Activated CD4-positive, alpha-beta T cell treated with anti-CD3 and anti-CD28 coated beads, Interleukin-2, amount 50 U/mL, for 24 hours (primary cell): ENCODE measurements at regions not wholly inside any gene's neighbourhood (a gene's known extent, or its start where the extent isn't known, plus 50 kb on each side); places are given as distances from the start of the nearest gene placed in this dataset.

ENCODE experiments used
- DNase-seq, 2 donors: peaks; one replicate each; pipeline ENCODE4 v3.0.0-alpha.2; 2020; ENCODE audit warnings: low read depth in 1 of 2, low spot score in 1 of 2

DNA sequence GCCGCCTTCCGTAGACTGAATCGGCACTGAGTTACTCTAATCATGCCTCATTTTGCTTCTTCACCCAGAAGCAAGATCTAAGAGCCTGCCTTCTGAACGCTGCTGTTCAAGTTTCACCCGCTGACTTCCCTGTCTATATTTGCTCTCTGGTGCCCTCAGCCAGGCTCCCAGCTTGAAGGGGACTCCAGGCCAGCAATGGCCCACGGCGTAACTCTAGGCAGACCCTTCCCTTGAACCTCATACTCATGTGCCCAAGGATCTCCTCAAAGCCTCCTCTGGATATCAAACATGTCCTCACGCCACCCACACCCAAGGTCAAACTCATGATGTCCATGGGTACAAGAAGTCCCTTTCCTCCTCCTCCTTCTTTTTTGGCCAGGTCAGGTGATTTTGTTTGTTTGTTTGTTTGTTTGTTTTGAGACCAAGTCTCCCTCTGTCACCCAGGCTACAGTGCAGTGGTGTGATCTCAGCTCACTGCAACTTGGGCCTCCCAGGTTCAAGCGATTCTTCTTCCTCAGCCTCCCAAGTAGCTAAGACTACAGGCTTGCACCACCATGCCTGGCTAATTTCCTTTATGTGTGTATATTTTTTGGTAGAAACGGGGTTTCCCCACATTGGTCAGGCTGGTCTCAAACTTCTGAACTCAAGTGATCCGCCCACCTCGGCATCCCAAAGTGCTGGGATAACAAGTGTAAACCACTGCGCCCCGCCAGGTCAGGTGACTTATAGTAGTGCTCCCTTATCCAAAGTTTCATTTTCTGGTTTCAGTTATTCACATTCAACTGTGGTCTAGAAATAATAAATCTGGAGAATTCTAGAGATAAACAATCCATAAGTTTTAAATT lies 239.0 kb downstream of the SYK start:
- DNase-seq: no peak

DNA sequence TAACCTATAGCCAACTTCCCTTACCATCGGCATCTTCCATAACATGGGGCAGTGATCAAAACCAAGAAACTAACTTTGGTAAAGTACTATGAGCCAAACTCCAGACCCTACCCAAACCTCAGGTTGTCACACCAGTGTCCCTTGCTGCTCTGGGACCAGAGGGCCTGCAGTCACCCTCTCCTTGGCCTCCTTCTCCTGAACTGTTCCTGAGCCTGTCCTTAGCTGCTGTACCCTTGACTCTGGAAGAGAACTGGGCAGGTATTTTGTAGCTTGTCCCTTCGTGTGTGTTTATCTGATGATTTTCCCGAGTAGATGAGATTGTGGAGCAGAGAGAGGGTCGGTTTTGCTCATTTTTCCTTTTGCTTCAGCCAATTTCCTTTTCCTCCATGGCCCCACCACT lies 240.4 kb downstream of the SYK start:
- DNase-seq: no peak

GRCh38 chr9:91042541-91042940 lies 240.9 kb downstream of the SYK start:
- no peak for DNase-seq

DNA sequence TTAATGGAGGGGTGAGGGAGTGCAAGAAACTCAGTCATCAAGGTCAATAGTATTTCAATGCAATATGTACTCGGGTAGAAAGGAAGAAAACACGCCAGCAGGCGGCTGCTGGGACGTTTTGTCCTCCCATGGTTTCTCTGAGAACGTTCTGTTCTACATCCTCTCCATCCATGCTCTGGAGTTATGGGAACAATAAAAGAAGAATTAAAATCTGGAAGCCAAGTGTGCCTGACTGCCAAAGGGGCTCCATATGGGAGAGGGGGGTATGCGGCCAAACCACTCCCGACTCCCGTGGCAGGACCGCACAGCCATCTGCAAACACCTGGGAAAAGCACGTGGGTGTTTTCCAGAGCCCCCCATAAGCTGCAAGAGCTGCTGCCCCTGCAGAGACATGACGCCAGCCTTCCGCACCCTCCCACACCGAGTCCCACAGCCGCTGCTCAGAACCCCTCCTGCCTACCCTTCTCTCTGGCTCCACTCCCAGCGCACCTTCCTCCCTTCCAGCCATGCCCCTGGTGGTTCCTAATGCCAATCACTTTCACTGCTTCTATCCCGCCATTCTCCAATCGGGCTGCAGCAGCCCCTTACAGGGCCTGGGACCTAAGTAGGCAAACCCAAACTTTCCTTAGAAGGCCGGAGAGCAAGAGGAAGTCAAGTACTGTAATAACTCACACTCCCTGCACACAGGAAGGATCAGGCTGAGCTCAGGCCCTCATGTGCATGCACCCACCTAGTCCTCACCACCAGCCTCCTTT lies 241.6 kb downstream of the SYK start:
- DNase-seq: no peak

GRCh38 chr9:91043811-91044175 lies 242.2 kb downstream of the SYK start:
- DNase-seq: no peak

GRCh38 chr9:91044354-91044753 lies 242.7 kb downstream of the SYK start:
- no peak for DNase-seq

DNA sequence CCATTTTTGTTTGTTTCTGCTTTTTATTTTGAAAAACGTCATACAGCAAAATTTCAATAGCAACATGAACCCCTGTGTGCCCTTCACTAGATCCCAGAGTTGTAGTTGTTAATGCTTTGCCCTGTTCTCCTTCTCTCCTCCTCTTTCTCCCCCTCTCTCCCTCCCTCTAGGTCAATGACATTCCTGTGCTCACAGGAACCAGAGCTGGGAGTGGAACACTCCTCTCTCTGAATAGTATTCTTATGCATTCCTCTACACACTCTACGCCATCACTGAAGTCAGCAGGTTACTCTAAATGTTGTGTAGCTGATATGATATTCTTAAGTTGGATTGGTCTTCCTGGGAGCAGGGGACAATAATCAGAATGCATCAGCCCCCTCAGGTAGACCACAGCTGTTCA lies 243.4 kb downstream of the SYK start:
- no peak for DNase-seq

- peak in 1 of 2 donors; percentile 52 for DNase-seq
These were observed 245.9 kb downstream of the SYK start for GRCh38 chr9:91047529-91047928.

DNA sequence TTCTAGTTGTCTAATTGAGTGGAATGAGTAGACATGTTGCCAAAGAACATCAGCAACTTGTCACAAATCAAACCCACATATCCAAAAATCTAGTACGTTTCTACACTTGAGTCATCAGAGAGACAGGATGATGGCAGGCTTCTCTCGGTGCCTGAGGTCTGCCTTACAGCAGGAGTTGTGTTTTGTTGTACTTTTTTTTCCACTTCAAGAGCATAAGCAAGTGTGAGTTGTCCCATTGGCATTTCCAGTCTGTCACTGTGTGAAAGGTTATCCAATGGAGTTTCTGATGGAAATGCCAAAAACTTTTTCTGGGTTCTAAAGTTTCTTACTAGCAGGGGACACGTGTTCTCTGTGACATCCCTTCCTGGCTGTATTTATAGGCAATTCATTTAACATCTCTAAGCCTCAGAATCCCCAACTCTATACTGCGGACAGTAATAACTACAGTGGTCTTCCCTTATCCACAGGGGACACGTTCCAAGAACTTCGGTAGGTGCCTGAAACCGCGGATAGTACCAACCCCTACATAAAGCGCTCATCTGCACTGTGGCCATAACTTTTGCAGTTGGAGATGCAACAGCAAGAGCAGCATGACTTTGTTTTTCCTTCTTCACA lies 246.5 kb downstream of the SYK start:
- peak in 1 of 2 donors; percentile 42 for DNase-seq

DNA sequence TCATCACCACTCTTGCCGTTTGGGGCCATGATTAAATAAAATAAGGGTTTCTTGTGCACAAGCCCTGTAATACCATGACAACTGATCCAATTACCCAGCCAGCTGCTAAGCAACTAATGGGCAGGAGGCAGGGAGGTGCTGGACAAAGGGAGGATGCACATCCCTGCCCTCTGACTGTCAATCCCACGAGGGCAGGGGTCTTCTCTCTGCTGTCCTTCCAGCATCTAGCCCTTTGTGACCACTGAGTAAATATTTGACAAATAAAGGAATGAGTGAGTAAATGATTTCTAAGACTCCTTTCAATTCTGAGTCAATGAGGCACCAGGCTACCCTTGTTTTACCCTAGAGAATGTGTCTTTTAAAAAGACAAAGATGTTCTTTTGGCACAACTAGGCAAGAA lies 247.1 kb downstream of the SYK start:
- DNase-seq: no peak

GRCh38 chr9:91053824-91054223 lies 252.2 kb downstream of the SYK start:
- DNase-seq: no peak

- no peak for DNase-seq
These were observed 254.2 kb downstream of the SYK start for GRCh38 chr9:91055845-91056244.

DNA sequence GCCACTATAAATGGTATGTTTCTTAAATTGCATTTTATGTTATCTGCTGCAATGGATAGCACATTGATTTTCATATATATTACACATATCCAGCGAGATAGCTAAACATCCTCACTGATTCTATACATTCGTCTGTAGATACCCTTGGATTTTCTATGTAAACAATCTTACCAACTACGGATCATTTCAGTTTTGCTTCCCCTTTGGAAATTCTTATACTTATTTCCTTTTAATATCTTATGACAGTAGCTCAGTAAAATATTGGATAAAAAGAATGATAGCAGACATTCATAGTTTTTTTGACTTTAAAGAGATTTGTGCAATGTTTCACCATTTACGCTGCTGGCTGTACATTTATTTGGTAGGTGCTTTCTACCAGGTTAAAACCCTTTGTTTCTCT lies 254.9 kb downstream of the SYK start:
- DNase-seq: no peak

DNA sequence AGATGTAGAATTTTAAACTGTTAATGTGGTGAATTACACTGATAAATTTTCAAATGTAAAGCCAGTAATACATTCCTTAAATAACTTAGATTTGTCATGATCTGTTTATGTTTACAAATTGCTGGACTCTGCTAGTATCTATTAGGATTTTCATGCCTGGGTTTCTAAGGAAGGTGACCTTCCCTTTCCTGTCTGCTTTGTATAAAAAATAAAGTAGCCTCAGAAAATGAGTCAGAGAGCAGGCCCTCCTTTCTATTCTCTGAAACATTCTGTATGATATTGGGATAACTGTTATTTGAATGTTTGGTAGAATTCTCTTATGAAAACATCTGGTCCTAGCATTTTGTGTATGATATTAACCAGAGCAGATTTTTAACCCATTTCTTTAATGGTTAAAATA lies 255.3 kb downstream of the SYK start:
- no peak for DNase-seq

GRCh38 chr9:91059713-91060112 lies 258.1 kb downstream of the SYK start:
- no peak for DNase-seq

DNA sequence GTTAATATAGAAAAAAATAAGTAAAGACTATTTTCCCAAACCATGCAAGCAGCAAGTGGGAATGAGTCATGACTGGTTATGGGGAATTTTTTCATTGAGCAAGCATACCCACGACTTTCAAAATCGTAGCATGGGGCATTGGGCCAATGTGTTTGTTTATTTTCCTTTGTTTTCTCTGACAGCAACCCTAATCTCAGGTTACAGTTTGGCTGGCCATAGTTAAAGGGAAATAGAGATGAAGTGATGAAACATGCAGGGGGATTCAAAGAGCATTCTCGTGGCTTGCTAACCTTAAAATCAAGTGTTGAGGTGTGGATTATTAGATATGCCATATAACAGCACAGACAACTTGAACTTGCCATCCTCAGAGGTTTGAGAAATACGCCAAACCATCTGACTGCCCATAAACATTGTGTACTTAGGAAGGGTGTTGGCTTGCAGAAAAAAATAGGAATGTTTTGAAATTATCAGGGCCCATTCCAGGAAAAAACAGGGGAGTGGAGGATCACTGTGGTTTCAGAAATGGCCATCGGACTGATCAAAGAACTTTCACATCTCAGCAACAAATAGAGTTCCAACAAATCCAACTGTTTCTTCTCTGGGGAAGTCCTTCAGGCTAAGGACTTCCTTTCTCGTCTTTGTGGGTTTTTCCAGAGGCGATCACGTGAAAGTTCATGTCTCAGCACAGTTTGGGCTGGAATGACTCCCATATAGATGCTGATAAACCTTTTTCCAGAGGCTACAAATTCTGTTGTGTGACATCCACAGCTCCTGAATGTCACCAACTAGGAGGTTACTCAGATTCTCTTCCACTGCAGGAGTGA lies 259.1 kb downstream of the SYK start:
- DNase-seq: no peak

DNA sequence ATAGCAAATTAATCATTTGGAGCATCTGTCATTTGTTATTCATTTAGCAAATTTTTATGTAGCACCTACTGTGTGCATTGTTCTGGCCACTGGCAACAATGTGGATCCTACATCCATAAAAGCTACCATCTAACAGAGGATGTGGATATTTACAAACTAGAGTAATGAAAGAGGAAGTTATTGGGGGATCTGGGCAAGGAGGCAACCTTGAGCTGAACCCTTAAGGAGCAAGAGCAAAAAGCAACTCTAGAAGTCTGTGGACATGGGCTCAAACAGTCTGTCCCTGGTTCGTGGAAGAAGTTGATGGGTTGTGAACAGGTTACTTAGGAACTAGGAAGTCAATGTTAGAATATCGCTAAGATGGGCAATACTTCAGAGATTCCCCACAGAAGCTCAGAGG lies 259.9 kb downstream of the SYK start:
- no peak for DNase-seq

DNA sequence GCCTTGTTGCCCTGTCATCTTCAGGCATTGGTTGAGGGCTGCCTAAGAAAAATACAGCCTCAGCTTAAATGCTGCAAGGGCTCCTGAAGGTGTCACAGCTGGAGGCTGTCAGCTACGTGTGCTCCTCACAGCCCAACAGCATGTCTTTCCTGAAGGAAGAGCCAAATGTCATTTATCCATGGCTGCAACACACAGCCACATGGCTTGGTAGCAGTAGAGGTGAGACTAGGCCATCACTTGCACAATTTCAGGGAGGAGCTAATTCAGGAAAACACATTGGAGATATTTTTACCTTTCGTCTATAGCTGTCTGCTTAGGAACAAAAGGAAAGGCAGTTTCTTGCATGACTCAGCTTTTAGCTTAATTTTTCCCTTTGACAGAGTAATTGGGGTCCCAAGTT lies 260.7 kb downstream of the SYK start:
- no peak for DNase-seq

GRCh38 chr9:91063471-91063870 lies 261.9 kb downstream of the SYK start:
- DNase-seq: no peak

DNA sequence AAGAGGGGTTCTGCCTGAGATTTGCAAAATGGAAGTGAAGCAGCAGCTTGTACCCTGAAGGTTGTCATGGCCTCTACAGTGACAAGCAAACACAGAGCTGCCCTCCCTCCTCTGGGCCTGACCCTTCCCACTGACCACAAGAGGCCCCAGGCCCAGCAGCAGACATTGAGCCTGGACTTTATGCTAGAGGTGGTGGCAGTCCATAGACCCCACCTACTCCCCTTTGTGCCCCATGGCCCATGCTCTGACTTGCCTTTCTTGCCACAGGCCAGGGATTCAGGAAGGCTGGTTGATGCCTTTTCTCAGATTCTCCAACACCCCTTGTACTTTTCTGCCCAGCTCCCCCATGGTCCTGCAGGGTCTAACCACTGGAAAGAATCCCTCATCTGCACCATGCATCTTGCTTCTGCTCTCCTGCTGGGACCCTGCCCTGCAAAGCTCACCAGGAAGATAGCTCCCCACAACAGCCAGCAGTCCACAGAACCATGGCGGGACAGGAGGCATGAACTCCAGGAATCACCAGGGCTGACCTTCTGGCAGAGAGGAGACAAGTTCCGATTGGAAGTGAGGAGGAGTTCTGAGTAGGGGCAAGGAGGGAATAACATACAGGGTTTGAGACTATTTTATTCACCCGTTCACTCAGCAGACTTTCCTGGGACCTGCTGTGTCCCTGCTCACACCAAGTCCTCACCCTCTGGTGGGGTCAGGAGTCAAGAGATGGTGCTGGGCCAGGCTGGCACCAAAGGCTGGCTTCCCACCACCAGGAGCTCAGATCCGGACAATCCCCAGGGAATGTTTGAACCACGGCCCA lies 263.8 kb downstream of the SYK start:
- no peak for DNase-seq

DNA sequence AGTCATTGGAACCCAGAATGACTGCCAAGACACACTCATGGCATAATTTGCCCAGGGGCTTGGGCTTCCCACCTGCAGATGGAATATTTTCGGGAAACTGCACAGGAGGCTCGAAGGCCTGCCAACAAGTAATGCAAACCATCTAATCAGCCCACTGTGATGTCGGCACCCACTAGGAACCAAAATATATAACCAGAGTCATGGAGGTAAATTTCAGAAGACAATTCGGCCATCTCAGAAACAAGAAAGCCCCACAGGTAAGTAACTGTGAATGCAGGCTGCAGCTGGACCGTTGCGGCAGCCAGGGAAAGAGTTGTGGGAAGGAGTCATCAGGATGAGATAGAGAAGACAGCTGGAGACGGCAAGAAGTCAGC lies 264.4 kb downstream of the SYK start:
- DNase-seq: no peak
